ENCODE measurements at regions not wholly inside any gene's neighbourhood (a gene's known extent, or its start where the extent isn't known, plus 50 kb on each side); places are given as distances from the start of the nearest gene placed in this dataset.
"Not testable (repeated sequence)": the region's sequence is repeated elsewhere in the genome, so short reads cannot be mapped to it uniquely, and the experiment has no call there.

DNA sequence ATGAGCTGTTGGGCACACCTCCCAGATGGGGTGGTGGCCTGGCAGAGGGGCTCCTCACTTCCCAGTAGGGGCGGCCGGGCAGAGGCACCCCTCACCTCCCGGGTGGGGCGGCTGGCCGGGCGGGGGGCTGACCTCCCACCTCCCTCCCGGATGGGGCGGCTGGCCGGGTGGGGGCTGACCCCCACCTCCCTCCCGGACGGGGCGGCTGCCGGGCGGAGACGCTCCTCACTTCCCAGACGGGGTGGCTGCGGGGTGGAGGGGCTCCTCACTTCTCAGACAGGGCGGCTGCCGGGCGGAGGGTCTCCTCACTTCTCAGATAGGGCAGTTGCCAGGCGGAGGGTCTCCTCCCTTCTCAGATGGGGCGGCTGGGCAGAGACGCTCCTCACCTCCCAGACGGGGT, 820.0 kb downstream of the ZPLD1 start:
- H3K36me3 Mint-ChIP-seq (ENCODE audit: low read depth); intact Hi-C loops (cut with micrococcal nuclease); H3K27ac Mint-ChIP-seq; H3K4me3 Mint-ChIP-seq; H3K27me3 Mint-ChIP-seq (ENCODE audit: insufficient read depth); DNase-seq (ENCODE audit: low spot score); H3K9me3 Mint-ChIP-seq; H3K4me1 Mint-ChIP-seq (ENCODE audit: low read depth): not testable (repeated sequence)

DNA sequence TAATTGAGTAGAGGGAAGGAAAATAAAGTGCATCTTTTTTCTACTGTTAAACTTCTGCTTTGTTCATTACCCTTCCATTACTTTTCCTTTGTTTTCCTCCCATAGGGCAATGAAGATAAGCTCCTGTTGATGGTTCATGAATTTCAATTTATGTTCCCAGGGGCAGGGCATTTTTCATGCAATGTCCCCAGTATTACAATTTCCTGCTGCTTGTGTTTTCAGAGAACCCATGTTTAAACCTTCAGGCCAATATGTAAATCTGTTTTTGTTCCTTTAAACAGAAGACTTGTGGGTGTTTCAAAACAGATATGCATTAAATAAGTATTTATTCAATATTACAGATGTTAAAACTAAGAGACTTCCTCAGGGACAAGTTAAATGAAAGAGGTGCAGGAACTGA, 834.5 kb downstream of the ZPLD1 start:
- H3K27ac Mint-ChIP-seq, result no peak overlapping the region
- DNase-seq (ENCODE audit: low spot score), result no peak
- H3K27me3 Mint-ChIP-seq (ENCODE audit: insufficient read depth), result no peaks in the 10 kb centered on the region
- peaks cover 6% of the 10 kb centered on the region for H3K9me3 Mint-ChIP-seq
- H3K4me1 Mint-ChIP-seq (ENCODE audit: low read depth), result no peaks in the 10 kb centered on the region
- intact Hi-C loops (cut with micrococcal nuclease), result no loop called here
- H3K4me3 Mint-ChIP-seq, result no peak overlapping the region
- H3K36me3 Mint-ChIP-seq (ENCODE audit: low read depth), result no peaks in the 10 kb centered on the region

DNA sequence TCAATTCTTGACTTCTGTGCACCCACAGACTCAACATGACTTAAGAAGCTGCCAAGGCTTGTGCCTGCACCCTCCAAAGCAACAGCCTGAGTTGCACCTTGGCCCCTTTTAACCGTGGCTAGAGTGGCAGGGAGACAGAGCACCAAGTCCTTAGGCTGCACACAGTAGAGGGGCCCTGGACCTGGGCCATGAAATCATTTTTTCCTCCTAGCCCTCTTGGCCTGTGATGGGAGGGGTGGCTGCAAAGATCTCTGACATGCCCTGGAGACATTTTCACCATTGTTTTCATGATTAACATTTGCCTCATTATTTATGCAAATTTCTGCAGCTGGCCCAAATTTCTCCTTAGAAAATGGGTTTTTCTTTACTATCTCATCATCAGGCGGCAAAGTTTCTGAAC, 836.8 kb downstream of the ZPLD1 start:
- DNase-seq (ENCODE audit: low spot score), result no peak
- H3K27me3 Mint-ChIP-seq (ENCODE audit: insufficient read depth), result no peaks in the 10 kb centered on the region
- intact Hi-C loops (cut with micrococcal nuclease), result no loop called here
- H3K36me3 Mint-ChIP-seq (ENCODE audit: low read depth), result no peaks in the 10 kb centered on the region
- no peak overlapping the region for H3K27ac Mint-ChIP-seq
- H3K4me1 Mint-ChIP-seq (ENCODE audit: low read depth), result no peaks in the 10 kb centered on the region
- peaks cover 6% of the 10 kb centered on the region for H3K9me3 Mint-ChIP-seq
- no peak overlapping the region for H3K4me3 Mint-ChIP-seq

DNA sequence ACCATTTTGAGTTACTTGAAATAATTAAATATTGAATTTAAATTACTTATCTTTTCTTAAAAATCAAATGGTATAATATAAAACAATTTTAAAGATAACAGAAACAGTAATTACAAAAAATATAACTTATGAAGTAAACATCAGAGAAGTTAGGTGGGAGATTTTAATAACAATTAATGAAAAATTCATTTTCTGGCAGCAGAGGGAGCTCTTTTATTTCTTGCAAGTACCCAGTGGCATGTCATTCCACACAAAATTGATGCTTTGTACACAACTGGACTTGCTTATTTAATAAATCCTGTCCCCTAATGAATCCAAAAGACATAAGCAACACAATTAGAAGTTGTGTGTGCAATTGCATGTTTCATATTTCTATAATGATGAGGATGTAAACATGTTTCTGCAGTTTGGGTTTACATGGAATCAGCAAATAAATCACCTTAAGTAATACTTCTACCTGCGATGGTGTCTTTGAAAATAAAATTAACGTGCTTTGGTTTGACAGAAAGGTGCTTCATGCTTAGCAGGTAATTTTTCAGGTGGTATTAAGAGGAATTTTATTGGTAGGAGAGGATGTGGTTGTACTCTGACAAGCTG, 861.3 kb downstream of the ZPLD1 start:
- Mint-ChIP-seq H3K27me3 (ENCODE audit: insufficient read depth) (no peaks in the 10 kb centered on the region), H3K4me1 (ENCODE audit: low read depth) (no peaks in the 10 kb centered on the region), H3K4me3 (no peak overlapping the region), H3K36me3 (ENCODE audit: low read depth) (no peaks in the 10 kb centered on the region), H3K27ac (no peak overlapping the region), H3K9me3 (no peaks in the 10 kb centered on the region)
- no peak for DNase-seq (ENCODE audit: low spot score)
- intact Hi-C loops (cut with micrococcal nuclease), result no loop called here

DNA sequence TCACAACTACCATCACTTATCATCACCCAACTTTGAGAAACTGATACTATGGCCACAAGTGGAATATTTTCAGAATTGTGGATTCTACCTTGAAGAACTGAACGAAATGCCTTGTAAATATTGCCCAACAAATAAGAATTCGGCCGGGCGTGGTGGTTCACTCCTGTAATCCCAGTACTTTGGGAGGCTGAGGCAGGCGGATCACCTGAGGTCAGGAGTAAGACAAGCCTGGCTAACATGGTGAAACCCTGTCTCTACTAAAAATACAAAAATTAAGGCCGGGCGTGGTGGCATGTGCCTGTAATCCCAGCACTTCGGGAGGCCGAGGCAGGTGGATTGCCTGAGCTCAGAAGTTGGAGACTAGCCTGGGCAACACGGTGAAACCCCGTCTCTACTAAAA, 862.7 kb downstream of the ZPLD1 start:
- DNase-seq (ENCODE audit: low spot score); H3K4me1 Mint-ChIP-seq (ENCODE audit: low read depth); intact Hi-C loops (cut with micrococcal nuclease); H3K9me3 Mint-ChIP-seq; H3K36me3 Mint-ChIP-seq (ENCODE audit: low read depth); H3K4me3 Mint-ChIP-seq; H3K27me3 Mint-ChIP-seq (ENCODE audit: insufficient read depth); H3K27ac Mint-ChIP-seq: not testable (repeated sequence)

DNA sequence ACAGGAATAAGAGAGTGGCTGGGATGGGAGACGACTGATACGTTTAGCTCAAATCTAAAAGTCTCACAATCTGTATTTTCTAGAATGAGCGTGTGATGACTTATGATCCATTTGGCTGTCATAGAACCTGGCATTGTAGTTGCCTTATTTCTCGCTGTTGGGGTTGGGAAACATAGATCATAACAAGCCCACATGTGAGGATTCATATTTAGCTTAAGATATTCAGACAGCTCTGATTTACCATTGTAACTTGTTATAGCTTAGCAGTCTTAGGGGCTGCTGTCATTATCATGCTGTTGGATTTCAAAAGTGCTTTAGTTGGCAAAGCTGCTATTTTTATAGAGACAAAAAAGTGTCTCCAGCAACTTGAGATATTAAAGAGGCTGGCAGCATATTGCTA, 871.3 kb downstream of the ZPLD1 start:
- intact Hi-C loops (cut with micrococcal nuclease), result no loop called here
- H3K27me3 Mint-ChIP-seq (ENCODE audit: insufficient read depth), result no peaks in the 10 kb centered on the region
- no peak overlapping the region for H3K4me3 Mint-ChIP-seq
- no peaks in the 10 kb centered on the region for H3K4me1 Mint-ChIP-seq (ENCODE audit: low read depth)
- H3K27ac Mint-ChIP-seq, result no peak overlapping the region
- H3K9me3 Mint-ChIP-seq, result no peaks in the 10 kb centered on the region
- H3K36me3 Mint-ChIP-seq (ENCODE audit: low read depth), result no peaks in the 10 kb centered on the region
- DNase-seq (ENCODE audit: low spot score), result no peak

DNA sequence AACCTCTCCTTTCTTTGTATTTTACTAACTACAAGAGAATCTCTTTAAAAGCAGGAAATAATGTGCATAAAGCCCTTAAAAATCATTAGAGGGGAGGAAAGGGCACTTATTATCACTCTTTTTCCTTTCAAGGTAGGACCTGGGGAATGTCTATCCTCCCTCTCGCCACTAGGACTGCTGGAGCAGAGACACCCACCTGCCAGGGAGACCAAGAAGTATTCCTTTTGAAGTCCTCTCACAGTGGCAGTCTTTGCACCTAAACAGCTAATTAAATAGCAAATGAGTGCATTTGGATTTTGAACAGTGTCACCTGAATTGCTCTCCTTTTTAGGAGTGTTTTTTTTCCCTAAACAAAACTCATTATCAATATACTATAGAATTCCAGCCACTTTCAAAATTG, 874.1 kb downstream of the ZPLD1 start:
- H3K27me3 Mint-ChIP-seq (ENCODE audit: insufficient read depth), result no peaks in the 10 kb centered on the region
- no peaks in the 10 kb centered on the region for H3K36me3 Mint-ChIP-seq (ENCODE audit: low read depth)

DNA sequence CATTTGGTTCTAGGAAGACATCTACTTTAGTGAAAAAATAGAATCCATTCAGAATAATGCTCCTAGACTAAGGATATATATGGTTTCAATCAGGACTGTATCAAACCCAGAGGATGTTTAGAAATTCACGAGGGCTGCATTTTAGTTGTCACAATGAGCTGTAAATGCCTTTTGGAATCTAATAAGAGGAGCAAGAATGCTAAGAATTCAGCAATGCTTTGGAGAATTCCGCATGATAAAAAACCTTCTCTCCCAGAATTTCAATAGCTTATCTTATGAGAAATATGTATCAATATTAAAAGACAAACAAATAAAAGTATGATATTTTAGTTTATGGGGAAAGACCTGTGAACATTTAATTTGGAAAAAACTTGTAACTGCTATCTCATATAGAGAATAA, 885.1 kb downstream of the ZPLD1 start:
- Mint-ChIP-seq H3K4me1 (ENCODE audit: low read depth) (no peaks in the 10 kb centered on the region), H3K9me3 (no peaks in the 10 kb centered on the region), H3K36me3 (ENCODE audit: low read depth) (no peaks in the 10 kb centered on the region), H3K27me3 (ENCODE audit: insufficient read depth) (no peaks in the 10 kb centered on the region), H3K27ac (no peak overlapping the region), H3K4me3 (no peak overlapping the region)
- DNase-seq (ENCODE audit: low spot score), result no peak
- intact Hi-C loops (cut with micrococcal nuclease), result no loop called here

More for the DNA sequence above, 874.1 kb downstream of the ZPLD1 start:
- intact Hi-C loops (cut with micrococcal nuclease), result no loop called here
- no peak for DNase-seq (ENCODE audit: low spot score)
- no peak overlapping the region for H3K4me3 Mint-ChIP-seq
- H3K9me3 Mint-ChIP-seq, result no peaks in the 10 kb centered on the region
- H3K4me1 Mint-ChIP-seq (ENCODE audit: low read depth), result no peaks in the 10 kb centered on the region
- no peak overlapping the region for H3K27ac Mint-ChIP-seq

DNA sequence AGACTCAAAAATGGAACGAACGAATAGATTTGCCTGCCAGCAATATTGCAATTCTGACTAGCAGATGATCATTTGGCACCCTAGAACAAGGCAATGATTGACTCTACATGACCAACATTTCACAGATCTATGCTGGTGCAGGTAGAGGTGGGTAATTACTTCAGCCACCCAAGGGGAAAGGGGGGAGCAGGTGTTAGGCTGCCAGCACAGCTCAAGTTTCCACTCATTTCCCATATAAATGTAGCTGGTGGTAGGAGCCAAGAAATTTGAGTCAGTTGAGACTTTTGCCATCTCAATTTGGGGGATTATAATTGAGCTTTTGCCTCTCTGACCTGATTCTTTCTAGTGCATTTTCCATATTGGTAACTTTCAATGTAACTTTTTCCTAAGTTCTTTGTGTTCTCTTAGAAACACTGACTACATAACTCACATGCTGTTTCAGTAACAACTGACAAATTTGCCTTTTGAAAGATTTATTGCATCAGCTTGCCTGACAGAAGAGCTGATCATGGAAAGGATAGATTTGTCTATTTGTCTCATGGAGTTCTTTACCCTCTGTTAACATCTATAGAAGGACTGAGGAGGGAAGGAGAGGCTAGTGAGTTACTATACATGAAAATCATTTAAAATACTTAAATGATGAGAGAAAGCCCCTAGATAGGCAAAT, 902.5 kb downstream of the ZPLD1 start:
- Mint-ChIP-seq H3K36me3 (ENCODE audit: low read depth) (no peaks in the 10 kb centered on the region), H3K27me3 (ENCODE audit: insufficient read depth) (no peaks in the 10 kb centered on the region), H3K9me3 (no peaks in the 10 kb centered on the region), H3K4me3 (no peak overlapping the region), H3K27ac (no peak overlapping the region), H3K4me1 (ENCODE audit: low read depth) (no peaks in the 10 kb centered on the region)
- intact Hi-C loops (cut with micrococcal nuclease), result no loop called here
- DNase-seq (ENCODE audit: low spot score), result no peak

DNA sequence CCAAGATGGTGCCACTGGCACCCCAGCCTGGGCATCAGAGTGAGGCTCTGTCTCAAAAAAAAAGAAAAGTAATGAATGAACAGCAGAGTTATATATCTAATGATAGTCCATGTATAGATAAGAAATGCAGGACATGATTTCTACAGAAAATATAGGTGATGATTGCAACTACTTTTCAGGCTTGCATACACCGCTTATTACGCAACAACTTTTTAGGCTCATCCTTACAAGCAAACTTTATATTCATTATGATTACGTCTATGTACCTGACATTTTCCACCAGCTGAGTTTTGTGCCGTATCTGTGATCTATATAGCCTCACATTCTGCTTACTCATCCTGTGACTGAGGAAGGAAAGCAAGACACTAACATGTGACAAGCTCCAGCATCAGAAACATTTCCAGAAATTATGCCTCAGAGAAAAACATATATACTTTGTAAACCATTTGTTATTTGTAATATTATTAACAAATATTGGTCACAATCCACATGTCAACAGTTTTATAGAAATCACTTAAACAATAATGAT, 906.3 kb downstream of the ZPLD1 start:
- no peaks in the 10 kb centered on the region for H3K36me3 Mint-ChIP-seq (ENCODE audit: low read depth)
- intact Hi-C loops (cut with micrococcal nuclease), result no loop called here
- no peak overlapping the region for H3K27ac Mint-ChIP-seq
- H3K27me3 Mint-ChIP-seq (ENCODE audit: insufficient read depth), result no peaks in the 10 kb centered on the region
- no peaks in the 10 kb centered on the region for H3K9me3 Mint-ChIP-seq
- DNase-seq (ENCODE audit: low spot score), result no peak
- H3K4me1 Mint-ChIP-seq (ENCODE audit: low read depth), result no peaks in the 10 kb centered on the region
- no peak overlapping the region for H3K4me3 Mint-ChIP-seq

DNA sequence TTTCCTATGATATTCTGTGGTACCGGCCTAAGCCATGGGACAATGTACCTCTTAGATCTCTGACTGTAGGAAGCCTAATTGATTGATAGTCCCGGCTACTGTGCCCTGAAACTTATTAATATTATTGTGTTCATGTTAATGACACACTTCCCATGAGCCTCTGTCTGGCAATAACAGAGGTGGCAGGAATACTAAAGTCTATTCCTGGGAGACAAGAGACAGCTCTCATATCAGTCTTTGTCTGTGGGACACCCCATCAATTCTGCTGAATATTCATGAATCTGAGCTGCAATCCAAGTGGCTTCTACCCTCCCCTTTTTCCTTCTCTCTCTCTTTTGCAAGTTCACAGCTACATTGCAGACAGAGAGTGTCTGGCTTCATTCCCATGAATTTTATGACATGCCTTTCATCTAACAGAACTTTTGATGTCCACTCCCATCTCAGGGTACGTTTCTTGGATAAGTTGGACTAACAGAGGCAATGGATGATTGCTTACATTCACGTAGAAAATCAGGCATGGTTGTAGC, 907.5 kb downstream of the ZPLD1 start:
- intact Hi-C loops (cut with micrococcal nuclease), result no loop called here
- no peaks in the 10 kb centered on the region for H3K36me3 Mint-ChIP-seq (ENCODE audit: low read depth)

DNA sequence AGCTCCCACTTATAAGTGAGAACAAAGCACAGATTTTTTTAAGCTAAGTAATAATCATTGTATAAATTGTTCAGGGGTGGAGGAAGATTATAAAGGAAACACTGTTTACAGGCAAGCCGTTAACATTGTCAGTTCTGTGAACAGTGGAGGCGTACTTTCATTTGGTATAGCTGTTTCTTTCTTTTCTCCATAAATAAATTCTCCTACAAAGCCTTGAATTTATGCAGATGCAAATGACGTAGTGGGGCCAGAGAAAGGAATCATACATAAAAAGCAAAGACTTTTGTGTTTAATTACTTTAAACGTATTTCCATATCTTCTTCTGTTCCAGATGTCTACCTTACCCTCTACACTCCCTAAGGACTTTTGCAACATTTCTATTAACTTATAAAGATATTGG, 914.9 kb downstream of the ZPLD1 start:
- H3K36me3 Mint-ChIP-seq (ENCODE audit: low read depth), result no peaks in the 10 kb centered on the region
- intact Hi-C loops (cut with micrococcal nuclease), result no loop called here
- H3K27ac Mint-ChIP-seq, result no peak overlapping the region
- no peaks in the 10 kb centered on the region for H3K9me3 Mint-ChIP-seq
- no peaks in the 10 kb centered on the region for H3K4me1 Mint-ChIP-seq (ENCODE audit: low read depth)
- no peak for DNase-seq (ENCODE audit: low spot score)
- H3K27me3 Mint-ChIP-seq (ENCODE audit: insufficient read depth), result peaks cover 2% of the 10 kb centered on the region
- no peak overlapping the region for H3K4me3 Mint-ChIP-seq

More for the DNA sequence above, 907.5 kb downstream of the ZPLD1 start:
- no peak overlapping the region for H3K27ac Mint-ChIP-seq
- H3K4me3 Mint-ChIP-seq, result no peak overlapping the region
- no peaks in the 10 kb centered on the region for H3K27me3 Mint-ChIP-seq (ENCODE audit: insufficient read depth)
- DNase-seq (ENCODE audit: low spot score), result no peak
- H3K4me1 Mint-ChIP-seq (ENCODE audit: low read depth), result no peaks in the 10 kb centered on the region
- no peaks in the 10 kb centered on the region for H3K9me3 Mint-ChIP-seq

DNA sequence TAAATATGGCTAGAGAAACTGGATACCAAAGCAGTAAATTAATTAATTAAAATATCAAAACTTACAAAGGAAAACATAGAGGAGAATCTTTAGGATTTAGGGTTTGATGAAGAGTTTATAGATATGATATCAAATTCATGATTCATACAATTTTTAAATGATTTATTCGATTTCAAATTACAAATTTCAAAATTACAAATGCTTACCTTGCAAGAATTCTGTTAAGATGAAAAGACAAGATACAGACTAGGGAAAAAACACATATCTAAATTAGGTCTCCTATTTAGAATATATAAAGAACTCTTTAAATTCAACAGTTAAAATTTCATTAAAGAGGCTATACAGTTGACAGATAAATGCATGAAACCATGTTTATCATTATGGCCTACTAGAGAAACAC, 930.7 kb downstream of the ZPLD1 start:
- Mint-ChIP-seq H3K27me3 (ENCODE audit: insufficient read depth) (no peaks in the 10 kb centered on the region), H3K36me3 (ENCODE audit: low read depth) (no peaks in the 10 kb centered on the region), H3K9me3 (no peaks in the 10 kb centered on the region), H3K27ac (no peak overlapping the region), H3K4me3 (no peak overlapping the region), H3K4me1 (ENCODE audit: low read depth) (no peaks in the 10 kb centered on the region)
- intact Hi-C loops (cut with micrococcal nuclease), result no loop called here
- DNase-seq (ENCODE audit: low spot score), result no peak
